ENCODE measurements at regions not wholly inside any gene's neighbourhood (a gene's known extent, or its start where the extent isn't known, plus 50 kb on each side); places are given as distances from the start of the nearest gene placed in this dataset.

GRCh38 chr15:25192651-25193050, 237.9 kb downstream of the SNRPN start:
- no peak for TF ChIP-seq CTCF (IDR thresholded peaks at IDR 0.05; ENCODE audit: extremely low read depth in 1 of 2, insufficient read depth in 1 of 2, low read depth in 1 of 2, low read length in 2 of 2)
- TF ChIP-seq POLR2A (IDR thresholded peaks at IDR 0.05; ENCODE audit: low read depth, low read length), result no peak
- no peak for TF ChIP-seq EZH2 (IDR thresholded peaks at IDR 0.05; ENCODE audit: borderline replicate concordance, low read depth, low read length, severe bottlenecking)
- TF ChIP-seq MAX (IDR thresholded peaks at IDR 0.05; ENCODE audit: insufficient read depth, insufficient read length), result no peak
- TF ChIP-seq POLR2AphosphoS5 (IDR thresholded peaks at IDR 0.05; ENCODE audit: insufficient read depth, low read depth, low read length), result no peak
- no peak for TF ChIP-seq JUN (IDR thresholded peaks at IDR 0.05; ENCODE audit: borderline replicate concordance, insufficient read depth, insufficient read length, low read depth)
- no peak for TF ChIP-seq FOS (IDR thresholded peaks at IDR 0.05; ENCODE audit: borderline replicate concordance, insufficient read depth, low read length)
- TF ChIP-seq MYC (IDR thresholded peaks at IDR 0.05; ENCODE audit: low read depth, low read length), result no peak
